PC-9 (cell line): ENCODE measurements at regions not wholly inside any gene's neighbourhood (a gene's known extent, or its start where the extent isn't known, plus 50 kb on each side); places are given as distances from the start of the nearest gene placed in this dataset.
"Not testable (repeated sequence)": the region's sequence is repeated elsewhere in the genome, so short reads cannot be mapped to it uniquely, and the experiment has no call there.

Experiments
- BruUV-seq: library from RNA; stranded (reverse); fragments of 400-500 nt; replicated peaks from 2 replicates; lab custom pipeline; 2021; lab: Mats Ljungman, UMichigan
- CTCF ChIA-PET: fragments of 300-600 bp; sonication (Branson Sonifier 250); formaldehyde crosslinking; loops from one replicate; lab custom pipeline; 2022; ENCODE audit warnings: antibody characterized with exemption; lab: Charles Lee
- POLR2A ChIA-PET: fragments of 300-600 bp; sonication (Branson Sonifier 250); formaldehyde crosslinking; loops from one replicate; lab custom pipeline; 2022; ENCODE audit warnings: antibody characterized with exemption; ENCODE audit not compliant: unreplicated experiment; lab: Charles Lee
- DNase-seq, 2 experiments: peaks; one replicate each; pipeline versions ENCODE4 v3.0.0 to v3.0.0-alpha.2; 2015 to 2022; ENCODE audit warnings: mixed read lengths in 1 of 2
- H2AFZ ChIP-seq: fragments of 200-600 bp; sonication (generic); 2 replicates; pipeline ENCODE4 v1.8.1; 2017; ENCODE audit warnings: antibody characterized with exemption
- H3F3A ChIP-seq: fragments of 200-600 bp; sonication (generic); 2 replicates; pipeline ENCODE4 v1.8.1; 2017; ENCODE audit warnings: antibody characterized with exemption, mild to moderate bottlenecking, low read depth; ENCODE audit not compliant: insufficient read depth
- H3K27ac ChIP-seq: fragments of 200-600 bp; sonication (generic); 2 replicates; pipeline ENCODE4 v1.6.1; 2016; ENCODE audit warnings: mixed run types
- H3K27me3 ChIP-seq: fragments of 200-600 bp; sonication (generic); 2 replicates; pipeline ENCODE4 v1.6.1; 2016; ENCODE audit warnings: low read depth, mixed run types; ENCODE audit not compliant: insufficient read depth
- H3K36me3 ChIP-seq: fragments of 200-600 bp; sonication (generic); 2 replicates; pipeline ENCODE4 v1.6.1; 2016; ENCODE audit warnings: low read depth, mixed run types
- H3K4me1 ChIP-seq: fragments of 200-600 bp; sonication (generic); replicated peaks from 2 replicates; pipeline ENCODE4 v1.6.1; 2016; ENCODE audit warnings: mixed run types; ENCODE audit not compliant: insufficient read depth
- H3K4me2 ChIP-seq: fragments of 200-600 bp; sonication (generic); 2 replicates; pipeline ENCODE4 v1.6.1; 2017; ENCODE audit warnings: mixed run types
- H3K4me3 ChIP-seq: fragments of 200-600 bp; sonication (generic); 2 replicates; pipeline ENCODE4 v1.6.1; 2016; ENCODE audit warnings: mixed run types
- H3K79me2 ChIP-seq: fragments of 200-600 bp; sonication (generic); 2 replicates; pipeline ENCODE4 v1.6.1; 2017; ENCODE audit warnings: low read depth, mixed run types
- H3K9me2 ChIP-seq: fragments of 200-600 bp; sonication (generic); 2 replicates; pipeline ENCODE4 v1.8.1; 2017; ENCODE audit warnings: mild to moderate bottlenecking; ENCODE audit not compliant: insufficient read depth
- H3K9me3 ChIP-seq: fragments of 200-600 bp; sonication (generic); 2 replicates; pipeline ENCODE4 v1.8.1; 2016; ENCODE audit warnings: low read depth; ENCODE audit not compliant: insufficient read depth
- H4K20me1 ChIP-seq: fragments of 200-600 bp; sonication (generic); 2 replicates; pipeline ENCODE4 v1.8.1; 2017; ENCODE audit not compliant: insufficient read depth
- EZH2 ChIP-seq: fragments of 200-600 bp; sonication (generic); IDR thresholded peaks from 2 replicates; pipeline ENCODE4 v1.8.0; 2017; ENCODE audit warnings: antibody characterized with exemption, low read depth
- intact Hi-C: fragments of 100-400 bp; cut with micrococcal nuclease; formaldehyde crosslinking; loops from one replicate; pipeline ENCODE4 v1.10.0; 2022; ENCODE audit not compliant: unreplicated experiment
- TF ChIP-seq, protein P1 (sequence below): fragments of 200-600 bp; sonication (generic); conservative IDR thresholded peaks from 2 replicates; pipeline ENCODE4 v1.6.1; 2017; ENCODE audit warnings: mixed run types, antibody characterized with exemption, mild to moderate bottlenecking, moderate library complexity

DNA sequence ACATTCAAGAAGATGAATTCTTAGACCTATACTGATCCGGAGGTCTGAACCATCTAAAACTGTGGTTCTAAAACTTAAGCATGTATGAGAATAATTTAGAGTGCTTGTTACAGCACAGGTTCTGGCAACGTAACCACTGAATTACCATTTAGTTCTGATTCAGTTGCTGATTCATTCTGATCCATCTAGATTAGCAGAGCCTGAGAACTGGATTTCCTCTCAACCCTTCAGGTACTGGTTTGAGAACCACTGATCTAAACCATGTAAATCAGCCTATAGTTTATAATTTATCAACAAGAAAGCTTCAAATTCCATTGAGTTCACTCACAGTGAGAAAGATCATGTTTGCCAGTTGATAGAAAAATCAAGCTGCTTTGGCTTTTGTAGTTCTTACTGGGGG lies 1001.1 kb upstream of the EPHA6 start:
- ChIA-PET CTCF (no interaction called here), POLR2A (no interaction called here)
- no peak overlapping the region for H3K4me2 ChIP-seq
- no peak overlapping the region for H3K4me3 ChIP-seq
- H3K36me3 ChIP-seq, result no peaks in the 10 kb centered on the region
- 0 out of 2 replicates have a peak overlapping the region, but pooled peaks have one; percentile 29 for H2AFZ ChIP-seq
- no peaks in the 10 kb centered on the region for H3K79me2 ChIP-seq
- H3K9me3 ChIP-seq, result no peaks in the 10 kb centered on the region
- no peaks in the 10 kb centered on the region for H3K4me1 ChIP-seq
- H3F3A ChIP-seq, result no peaks in the 10 kb centered on the region
- DNase-seq, result no peak
- no TSS peak for BruUV-seq
- TF ChIP-seq EZH2, result no peak
- H3K9me2 ChIP-seq, result 0 out of 2 replicates have a peak, but pooled peaks cover 5% of the 10 kb centered on the region
- H3K27me3 ChIP-seq, result no peaks in the 10 kb centered on the region
- no peak overlapping the region for H3K27ac ChIP-seq
- no peaks in the 10 kb centered on the region for H4K20me1 ChIP-seq
- intact Hi-C loops, result no loop called here

DNA sequence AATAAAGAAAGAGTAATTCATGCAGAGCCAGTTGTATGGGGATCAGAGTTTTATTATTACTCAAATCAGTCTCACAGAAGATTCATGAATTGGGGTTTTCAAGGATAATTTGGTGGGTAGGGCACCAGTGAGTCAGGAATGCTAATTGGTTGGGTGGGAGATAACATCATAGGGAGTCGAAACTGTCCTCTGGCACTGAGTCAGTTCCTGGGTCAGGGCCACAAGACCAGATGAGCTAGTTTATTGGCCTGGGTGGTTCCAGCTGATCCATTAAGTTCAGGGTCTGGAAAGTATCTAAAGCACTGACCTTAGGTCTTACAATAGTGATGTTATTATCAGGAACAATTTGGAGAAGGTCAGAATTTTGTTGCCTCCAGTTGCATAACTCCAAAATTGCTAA lies 998.6 kb upstream of the EPHA6 start:
- no peaks in the 10 kb centered on the region for H4K20me1 ChIP-seq
- H3K27ac ChIP-seq, result no peak overlapping the region
- no peak overlapping the region for H3K4me2 ChIP-seq
- ChIA-PET CTCF (no interaction called here), POLR2A (no interaction called here)
- TF ChIP-seq EZH2, result no peak
- TF ChIP-seq, protein P1, sequence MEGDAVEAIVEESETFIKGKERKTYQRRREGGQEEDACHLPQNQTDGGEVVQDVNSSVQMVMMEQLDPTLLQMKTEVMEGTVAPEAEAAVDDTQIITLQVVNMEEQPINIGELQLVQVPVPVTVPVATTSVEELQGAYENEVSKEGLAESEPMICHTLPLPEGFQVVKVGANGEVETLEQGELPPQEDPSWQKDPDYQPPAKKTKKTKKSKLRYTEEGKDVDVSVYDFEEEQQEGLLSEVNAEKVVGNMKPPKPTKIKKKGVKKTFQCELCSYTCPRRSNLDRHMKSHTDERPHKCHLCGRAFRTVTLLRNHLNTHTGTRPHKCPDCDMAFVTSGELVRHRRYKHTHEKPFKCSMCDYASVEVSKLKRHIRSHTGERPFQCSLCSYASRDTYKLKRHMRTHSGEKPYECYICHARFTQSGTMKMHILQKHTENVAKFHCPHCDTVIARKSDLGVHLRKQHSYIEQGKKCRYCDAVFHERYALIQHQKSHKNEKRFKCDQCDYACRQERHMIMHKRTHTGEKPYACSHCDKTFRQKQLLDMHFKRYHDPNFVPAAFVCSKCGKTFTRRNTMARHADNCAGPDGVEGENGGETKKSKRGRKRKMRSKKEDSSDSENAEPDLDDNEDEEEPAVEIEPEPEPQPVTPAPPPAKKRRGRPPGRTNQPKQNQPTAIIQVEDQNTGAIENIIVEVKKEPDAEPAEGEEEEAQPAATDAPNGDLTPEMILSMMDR, result no peak
- no peaks in the 10 kb centered on the region for H3K36me3 ChIP-seq
- no TSS peak for BruUV-seq
- no peaks in the 10 kb centered on the region for H3K9me3 ChIP-seq
- no peaks in the 10 kb centered on the region for H3F3A ChIP-seq
- H2AFZ ChIP-seq, result no peak overlapping the region
- H3K9me2 ChIP-seq, result no peaks in the 10 kb centered on the region
- no peaks in the 10 kb centered on the region for H3K27me3 ChIP-seq
- H3K79me2 ChIP-seq, result no peaks in the 10 kb centered on the region
- H3K4me1 ChIP-seq, result no peaks in the 10 kb centered on the region
- intact Hi-C loops, result no loop called here
- H3K4me3 ChIP-seq, result no peak overlapping the region
- DNase-seq, result no peak

DNA sequence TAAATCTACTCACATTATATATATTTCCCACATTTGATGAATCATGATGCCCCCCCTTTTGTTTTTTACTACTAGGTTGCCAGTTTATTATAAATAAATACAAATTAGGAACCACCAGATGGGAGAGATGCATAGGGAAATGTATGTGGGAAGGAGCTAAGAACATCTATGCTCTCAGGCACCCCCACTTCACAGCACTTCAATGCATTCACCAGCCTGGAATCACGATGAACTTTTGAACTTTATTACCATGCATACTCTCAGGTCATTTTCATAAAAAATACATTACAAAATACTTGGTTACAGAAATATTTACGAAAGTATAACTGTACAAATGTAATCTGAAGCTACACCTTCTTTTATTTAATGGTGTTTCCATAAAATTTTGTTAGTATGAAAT lies 988.0 kb upstream of the EPHA6 start:
- H3K4me3 ChIP-seq, result no peak overlapping the region
- no peak overlapping the region for H2AFZ ChIP-seq
- no peak overlapping the region for H3K27ac ChIP-seq
- no peaks in the 10 kb centered on the region for H3K79me2 ChIP-seq
- no TSS peak for BruUV-seq
- ChIA-PET POLR2A (no interaction called here), CTCF (no interaction called here)
- H3K36me3 ChIP-seq, result no peaks in the 10 kb centered on the region
- no peaks in the 10 kb centered on the region for H4K20me1 ChIP-seq
- H3K27me3 ChIP-seq, result no peaks in the 10 kb centered on the region
- no peaks in the 10 kb centered on the region for H3K9me3 ChIP-seq
- intact Hi-C loops, result no loop called here
- TF ChIP-seq, protein P1, result no peak
- no peak for TF ChIP-seq EZH2
- no peaks in the 10 kb centered on the region for H3K9me2 ChIP-seq
- no peak for DNase-seq
- H3F3A ChIP-seq, result no peaks in the 10 kb centered on the region
- no peaks in the 10 kb centered on the region for H3K4me1 ChIP-seq
- no peak overlapping the region for H3K4me2 ChIP-seq

DNA sequence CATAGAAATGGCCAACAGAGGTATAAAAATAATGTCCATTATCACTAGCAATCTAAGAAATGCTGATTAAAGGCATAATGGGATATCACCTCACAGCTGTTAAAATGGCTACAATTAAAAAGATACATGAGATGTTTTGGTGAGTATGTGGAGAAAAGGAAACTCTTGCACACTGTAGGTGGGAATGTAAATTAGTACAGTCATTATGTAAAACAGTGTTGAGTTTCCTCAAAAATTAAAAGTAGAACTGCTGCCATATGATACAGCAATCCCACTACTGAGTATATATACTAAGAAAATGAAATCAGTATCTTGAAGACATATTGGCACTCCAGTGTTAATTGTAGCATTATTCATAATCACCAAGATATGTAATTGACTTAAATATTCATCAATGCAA lies 982.2 kb upstream of the EPHA6 start:
- Histone ChIP-seq H3K36me3 (no peaks in the 10 kb centered on the region), H3K9me3 (no peaks in the 10 kb centered on the region), H2AFZ (no peak overlapping the region), H3K79me2 (no peaks in the 10 kb centered on the region), H3K9me2 (no peaks in the 10 kb centered on the region), H3K27me3 (no peaks in the 10 kb centered on the region), H3K27ac (no peak overlapping the region), H4K20me1 (no peaks in the 10 kb centered on the region), H3K4me2 (no peak overlapping the region), H3F3A (no peaks in the 10 kb centered on the region), H3K4me3 (no peak overlapping the region), H3K4me1 (no peaks in the 10 kb centered on the region)
- no peak for TF ChIP-seq EZH2
- POLR2A ChIA-PET, result no interaction called here
- CTCF ChIA-PET, result no interaction called here
- no TSS peak for BruUV-seq
- DNase-seq, result no peak
- intact Hi-C loops, result no loop called here

DNA sequence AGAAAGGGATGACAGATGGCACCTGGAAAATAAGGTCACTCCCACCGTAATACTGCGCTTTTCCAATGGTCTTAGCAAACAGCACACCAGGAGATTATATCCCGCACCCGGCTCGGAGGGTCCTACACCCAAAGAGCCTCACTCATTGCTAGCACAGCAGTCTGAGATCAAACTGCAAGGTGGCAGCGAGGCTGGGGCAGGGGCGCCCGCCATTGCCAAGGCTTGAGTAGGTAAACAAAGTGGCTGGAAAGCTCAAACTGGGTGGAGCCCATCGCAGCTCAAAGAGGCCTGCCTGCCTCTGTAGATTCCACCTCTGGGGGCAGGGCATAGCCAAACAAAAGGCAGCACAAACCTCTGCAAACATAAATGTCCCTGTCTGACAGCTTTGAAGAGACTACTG lies 953.8 kb upstream of the EPHA6 start:
- H2AFZ ChIP-seq, CTCF ChIA-PET, BruUV-seq, H3K27me3 ChIP-seq, H3K79me2 ChIP-seq, H3K27ac ChIP-seq, H4K20me1 ChIP-seq, H3K4me1 ChIP-seq, H3K4me2 ChIP-seq, H3K36me3 ChIP-seq, H3K9me2 ChIP-seq, DNase-seq, H3F3A ChIP-seq, H3K4me3 ChIP-seq, intact Hi-C loops, POLR2A ChIA-PET, H3K9me3 ChIP-seq: not testable (repeated sequence)
